ENCODE measurements at regions not wholly inside any gene's neighbourhood (a gene's known extent, or its start where the extent isn't known, plus 50 kb on each side); places are given as distances from the start of the nearest gene placed in this dataset.
"Not testable (repeated sequence)": the region's sequence is repeated elsewhere in the genome, so short reads cannot be mapped to it uniquely, and the experiment has no call there.

- ATAC-seq (no peak), DNase-seq (no peak)
- intact Hi-C loops (cut with DNase I), result no loop called here
Measured at GRCh38 chr4:31467781-31468180, 747.6 kb downstream of the PCDH7 start.

GRCh38 chr4:31474221-31474620 is 754.1 kb downstream of the PCDH7 start:
- no peak for DNase-seq
- intact Hi-C loops (cut with DNase I), result no loop called here
- ATAC-seq, result no peak

GRCh38 chr4:31482691-31483090 is 762.5 kb downstream of the PCDH7 start:
- intact Hi-C loops (cut with DNase I), result no loop called here
- ATAC-seq, result no peak
- DNase-seq, result no peak

- ATAC-seq; DNase-seq; intact Hi-C loops (cut with DNase I): not testable (repeated sequence)
Measured at GRCh38 chr4:31499216-31499615, 779.0 kb downstream of the PCDH7 start.

- intact Hi-C loops (cut with DNase I), result no loop called here
- ATAC-seq (no peak), DNase-seq (no peak)
Measured at GRCh38 chr4:31516520-31516919, 796.4 kb downstream of the PCDH7 start.

GRCh38 chr4:31518796-31519250 is 798.7 kb downstream of the PCDH7 start:
- no peak for ATAC-seq
- intact Hi-C loops (cut with DNase I), result no loop called here

GRCh38 chr4:31530555-31530954 is 810.4 kb downstream of the PCDH7 start:
- no peak for ATAC-seq
- intact Hi-C loops (cut with DNase I), result no loop called here
- DNase-seq, result no peak

More at GRCh38 chr4:31518796-31519250, 798.7 kb downstream of the PCDH7 start:
- no peak for DNase-seq

GRCh38 chr4:31538877-31539276 is 818.7 kb downstream of the PCDH7 start:
- intact Hi-C loops (cut with DNase I), result no loop called here
- DNase-seq, result no peak
- ATAC-seq, result no peak

- DNase-seq, result no peak
- intact Hi-C loops (cut with DNase I), result no loop called here
- peak in 1 of 2 donors; percentile 57 for ATAC-seq
Measured at GRCh38 chr4:31539284-31540069, 819.3 kb downstream of the PCDH7 start.

- intact Hi-C loops (cut with DNase I), result no loop called here
- ATAC-seq, result peak in 1 of 2 donors; percentile 31
Measured at GRCh38 chr4:31545330-31545729, 825.2 kb downstream of the PCDH7 start.

GRCh38 chr4:31545755-31546154 is 825.6 kb downstream of the PCDH7 start:
- intact Hi-C loops (cut with DNase I), result no loop called here
- DNase-seq, result no peak
- ATAC-seq, result no peak

More at GRCh38 chr4:31545330-31545729, 825.2 kb downstream of the PCDH7 start:
- no peak for DNase-seq

GRCh38 chr4:31548021-31548420 is 827.9 kb downstream of the PCDH7 start:
- intact Hi-C loops (cut with DNase I), result no loop called here

GRCh38 chr4:31548823-31549222 is 828.7 kb downstream of the PCDH7 start:
- intact Hi-C loops (cut with DNase I), result no loop called here
- ATAC-seq (no peak), DNase-seq (no peak)

More at GRCh38 chr4:31548021-31548420, 827.9 kb downstream of the PCDH7 start:
- ATAC-seq (no peak), DNase-seq (no peak)

GRCh38 chr4:31549256-31549655 is 829.1 kb downstream of the PCDH7 start:
- intact Hi-C loops (cut with DNase I), result no loop called here

GRCh38 chr4:31557437-31557836 is 837.3 kb downstream of the PCDH7 start:
- intact Hi-C loops (cut with DNase I), result no loop called here
- no peak for DNase-seq

More at GRCh38 chr4:31549256-31549655, 829.1 kb downstream of the PCDH7 start:
- DNase-seq (no peak), ATAC-seq (no peak)

GRCh38 chr4:31573554-31573953 is 853.4 kb downstream of the PCDH7 start:
- DNase-seq (no peak), ATAC-seq (no peak)
- intact Hi-C loops (cut with DNase I), result no loop called here

More at GRCh38 chr4:31557437-31557836, 837.3 kb downstream of the PCDH7 start:
- no peak for ATAC-seq

GRCh38 chr4:31575504-31575903 is 855.3 kb downstream of the PCDH7 start:
- intact Hi-C loops (cut with DNase I), result no loop called here
- no peak for DNase-seq
- ATAC-seq, result no peak

- intact Hi-C loops (cut with DNase I), result no loop called here
- DNase-seq (no peak), ATAC-seq (no peak)
Measured at GRCh38 chr4:31580843-31581242, 860.7 kb downstream of the PCDH7 start.

- ATAC-seq (no peak), DNase-seq (no peak)
- intact Hi-C loops (cut with DNase I), result no loop called here
Measured at GRCh38 chr4:31585503-31585902, 865.3 kb downstream of the PCDH7 start.

- DNase-seq (no peak), ATAC-seq (no peak)
- intact Hi-C loops (cut with DNase I), result no loop called here
Measured at GRCh38 chr4:31592293-31592692, 872.1 kb downstream of the PCDH7 start.

- DNase-seq (no peak), ATAC-seq (no peak)
- intact Hi-C loops (cut with DNase I), result no loop called here
Measured at GRCh38 chr4:31595496-31595895, 875.3 kb downstream of the PCDH7 start.

Data from left cardiac atrium (tissue), 4 donors.